ENCODE measurements at regions not wholly inside any gene's neighbourhood (a gene's known extent, or its start where the extent isn't known, plus 50 kb on each side); places are given as distances from the start of the nearest gene placed in this dataset.

DNA sequence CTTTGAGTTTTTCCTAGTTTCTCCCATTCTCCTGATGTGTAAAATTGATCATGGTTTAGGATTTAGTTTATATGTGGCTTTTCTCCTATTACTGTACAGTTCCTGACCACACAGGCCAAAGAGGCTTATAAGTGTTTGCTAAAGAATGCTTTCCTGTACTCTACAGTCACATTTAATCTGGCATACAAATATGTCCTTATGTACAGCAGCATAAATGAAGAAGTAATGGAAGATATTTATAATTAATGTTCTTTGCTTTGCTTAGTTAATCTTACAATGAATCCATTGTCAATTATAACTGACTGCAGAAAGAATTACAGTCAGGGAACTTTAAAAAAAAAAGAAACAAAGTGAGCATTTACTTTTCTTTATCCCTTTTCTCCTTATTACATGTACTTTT lies 293.9 kb downstream of the KCNC2 start:
- DNase-seq = peak; percentile 20

DNA sequence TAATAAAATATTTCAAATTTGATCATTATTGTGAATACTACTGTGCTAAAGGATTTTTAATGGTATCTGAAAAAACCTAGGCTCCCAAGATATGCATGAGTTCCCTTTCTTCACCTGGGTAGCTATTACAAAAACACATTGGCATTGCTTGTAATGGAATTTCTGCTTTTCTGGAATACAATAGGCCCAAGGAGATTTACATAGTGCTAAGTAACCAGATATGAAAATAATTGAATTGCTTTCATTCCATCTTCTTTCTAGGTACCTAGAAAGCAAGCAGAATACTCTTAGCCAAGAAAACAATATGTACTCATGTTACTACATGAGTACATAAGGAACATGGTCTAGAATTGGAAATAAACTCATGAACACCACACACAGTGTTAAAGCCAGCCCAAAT lies 291.9 kb downstream of the KCNC2 start:
- DNase-seq = no peak

DNA sequence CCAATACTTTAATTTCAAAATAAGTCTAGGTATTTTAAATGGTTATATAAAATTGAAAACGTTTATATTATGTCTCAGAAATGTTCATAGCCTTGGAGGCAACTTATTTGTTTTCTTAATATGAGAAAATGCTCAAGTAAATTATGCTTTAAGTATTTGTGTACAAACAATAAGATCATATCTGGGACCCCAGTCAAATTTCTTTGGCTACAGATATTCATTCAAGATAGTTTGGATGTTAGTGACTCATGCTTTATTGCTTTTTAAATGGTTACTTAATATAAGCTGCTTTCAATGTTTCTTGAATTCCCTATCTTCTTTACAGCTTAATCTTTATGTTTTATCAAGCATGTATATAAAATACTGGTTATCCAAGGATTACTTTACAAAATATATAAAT lies 291.3 kb downstream of the KCNC2 start:
- no peak for DNase-seq

DNA sequence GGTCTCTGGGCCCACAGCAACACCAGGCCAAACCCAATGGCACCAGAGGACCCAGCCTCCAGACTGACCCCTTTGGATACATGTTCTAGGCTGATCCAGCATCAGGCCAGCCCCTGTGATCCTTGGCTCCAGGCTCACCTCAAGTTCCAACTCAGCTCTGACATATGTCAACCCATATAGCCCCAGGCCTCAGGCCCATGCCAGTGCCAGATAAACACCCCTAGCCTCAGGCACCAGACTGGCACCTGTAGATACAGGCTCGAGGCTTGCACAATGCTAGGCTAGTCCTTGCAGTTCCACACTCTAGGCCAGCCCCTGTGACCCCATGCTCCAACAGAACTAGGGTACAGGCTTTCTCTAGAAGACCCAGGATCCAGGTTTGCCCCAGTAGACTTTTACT lies 287.5 kb downstream of the KCNC2 start:
- DNase-seq = no peak

DNA sequence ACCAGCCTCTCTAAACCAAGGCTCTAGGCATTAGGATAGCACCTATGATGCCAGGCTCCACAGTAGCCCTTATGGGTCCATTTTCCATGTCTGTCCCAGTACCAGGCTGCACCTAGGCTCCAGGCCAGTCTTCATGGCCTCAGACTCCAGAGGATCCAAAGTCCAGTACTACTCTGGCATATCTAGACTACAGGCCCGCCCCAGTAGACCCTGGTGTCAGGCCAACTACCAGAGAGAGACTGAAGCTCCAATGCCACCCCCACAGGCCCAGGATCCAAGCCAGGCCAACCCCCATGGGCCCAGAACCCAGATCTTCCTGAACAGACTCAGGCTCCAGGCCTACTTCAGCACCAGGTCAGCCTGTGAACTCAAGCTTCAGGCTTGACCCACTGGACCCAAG lies 287.0 kb downstream of the KCNC2 start:
- DNase-seq = no peak

DNA sequence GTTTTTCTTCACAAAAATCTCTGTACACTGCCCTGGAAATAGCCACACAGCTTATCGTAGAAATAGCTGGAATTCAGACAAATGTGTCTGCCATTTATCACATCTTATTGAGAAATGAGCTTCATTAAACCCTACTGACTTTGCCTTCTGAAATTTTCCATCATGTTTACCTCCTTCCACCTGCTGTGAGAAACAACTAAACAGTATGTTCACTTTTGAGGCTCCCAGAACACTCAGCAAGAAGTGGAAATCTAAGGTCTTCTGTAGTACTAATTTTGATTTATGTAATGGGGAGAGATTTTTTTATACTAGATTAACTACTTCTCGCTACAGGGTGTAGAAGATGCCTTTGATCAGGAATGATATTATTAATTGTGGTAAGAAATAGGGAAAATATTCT lies 268.0 kb downstream of the KCNC2 start:
- DNase-seq = no peak

DNA sequence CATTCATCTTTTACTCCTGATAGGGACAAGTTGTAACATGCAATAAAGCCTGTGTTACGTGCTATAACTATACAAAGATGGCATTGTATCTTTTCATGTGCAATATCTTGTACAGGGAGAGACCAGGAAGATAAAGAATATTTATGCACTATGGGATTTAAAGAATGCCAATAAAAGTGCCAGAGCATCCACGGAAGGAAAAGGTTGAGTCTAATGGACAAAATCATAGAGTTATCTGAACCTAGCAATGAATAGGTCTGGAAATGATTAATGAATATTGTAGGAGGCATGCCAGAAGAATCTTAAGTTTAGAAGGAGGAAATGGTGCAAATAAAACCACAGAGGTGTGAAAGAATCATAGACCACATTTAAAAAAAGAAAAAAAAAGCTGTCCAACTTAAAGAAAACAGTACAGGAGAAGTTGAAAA lies 263.9 kb downstream of the KCNC2 start:
- peak; percentile 10 for DNase-seq

DNA sequence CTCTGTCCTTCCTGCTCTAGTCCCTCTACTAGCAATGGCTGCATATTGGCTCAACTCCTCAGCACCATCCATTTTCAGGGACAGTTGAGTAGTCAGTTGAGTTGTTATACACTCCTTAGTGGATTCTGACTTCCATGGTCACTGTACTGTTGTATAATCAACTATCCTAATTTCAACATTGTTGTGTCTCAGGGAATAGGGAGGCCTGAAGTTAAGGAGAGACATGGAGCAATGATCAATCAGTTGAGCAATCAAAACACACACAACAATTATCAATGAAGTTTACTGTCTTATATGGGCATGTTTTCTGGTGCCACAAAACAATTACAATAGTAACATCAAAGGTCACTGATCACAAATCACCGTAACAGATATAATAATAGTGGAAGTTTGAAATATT lies 255.9 kb downstream of the KCNC2 start:
- DNase-seq = no peak

DNA sequence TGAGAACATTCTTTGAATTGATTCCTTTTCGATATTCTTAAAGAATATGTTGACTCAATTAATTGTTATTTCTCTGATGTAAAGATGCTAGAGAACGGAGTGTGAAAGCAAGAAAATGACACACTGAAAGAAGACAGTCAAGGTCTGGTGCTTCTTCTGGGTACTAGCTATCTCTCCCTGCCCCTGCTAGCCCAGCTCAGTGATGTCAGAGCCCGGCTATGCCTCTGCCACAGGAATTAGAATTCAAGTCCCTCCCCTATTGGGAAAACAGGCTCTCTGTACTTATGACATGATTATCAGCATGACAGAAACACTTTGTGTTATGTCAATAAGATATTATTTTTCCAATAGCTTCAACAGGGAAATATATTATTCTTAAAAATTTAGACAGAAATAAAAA lies 252.4 kb downstream of the KCNC2 start:
- DNase-seq = no peak

DNA sequence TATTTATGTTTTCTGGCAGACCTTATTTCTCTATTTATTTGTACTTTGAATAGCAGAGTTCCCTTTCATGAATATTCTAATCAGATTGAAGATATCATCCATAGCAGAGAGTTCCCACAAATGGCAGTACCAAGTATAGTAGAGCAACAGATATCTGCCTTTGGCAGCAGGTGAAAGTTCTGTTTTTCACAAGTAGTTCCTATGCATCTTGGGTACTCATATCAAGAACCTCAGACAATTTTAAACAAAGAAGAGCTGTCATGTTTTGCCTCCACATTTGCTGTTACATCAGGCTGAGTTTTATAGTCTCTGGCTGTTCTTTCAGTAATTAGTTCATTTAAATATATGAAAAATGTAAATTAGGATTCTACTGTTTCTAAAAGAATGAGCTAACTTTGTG lies 252.0 kb downstream of the KCNC2 start:
- DNase-seq = no peak

DNA sequence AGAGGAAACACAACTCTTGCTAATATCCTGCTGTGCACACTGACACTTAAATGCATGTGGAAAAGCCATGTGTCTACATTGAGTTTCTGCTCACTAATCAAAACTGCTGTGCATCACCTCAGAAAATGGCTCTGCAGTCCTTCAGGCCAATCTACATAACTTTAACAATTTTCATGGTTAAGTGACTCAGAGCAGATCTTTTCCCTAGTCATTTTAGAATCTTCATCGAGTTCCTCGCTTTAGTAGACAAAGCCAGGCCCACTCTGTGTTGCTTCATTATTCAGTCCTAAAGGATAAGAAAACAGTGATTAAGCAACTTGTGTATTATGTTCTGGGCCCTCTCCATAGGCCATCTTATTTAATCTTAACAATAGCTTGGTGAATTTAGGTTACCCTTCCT lies 250.0 kb downstream of the KCNC2 start:
- no peak for DNase-seq

DNA sequence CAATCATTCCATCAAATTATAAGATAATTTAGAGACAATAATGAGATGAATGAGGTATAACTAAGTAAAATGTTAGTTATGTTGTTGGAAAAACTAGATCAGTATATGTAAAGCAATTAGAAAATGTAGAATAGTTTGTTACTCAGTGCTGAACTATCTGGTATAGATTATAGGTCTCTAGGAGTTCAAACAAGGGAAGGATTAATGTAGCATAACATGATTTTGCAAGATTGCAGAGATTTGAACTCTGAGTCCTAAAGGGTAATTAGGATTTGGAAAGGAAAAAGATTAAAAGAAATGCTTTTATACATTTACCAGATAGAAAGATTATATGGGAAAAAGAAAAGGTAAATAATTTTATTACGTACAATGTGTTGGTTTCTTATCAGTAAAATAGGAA lies 246.3 kb downstream of the KCNC2 start:
- DNase-seq = no peak

DNA sequence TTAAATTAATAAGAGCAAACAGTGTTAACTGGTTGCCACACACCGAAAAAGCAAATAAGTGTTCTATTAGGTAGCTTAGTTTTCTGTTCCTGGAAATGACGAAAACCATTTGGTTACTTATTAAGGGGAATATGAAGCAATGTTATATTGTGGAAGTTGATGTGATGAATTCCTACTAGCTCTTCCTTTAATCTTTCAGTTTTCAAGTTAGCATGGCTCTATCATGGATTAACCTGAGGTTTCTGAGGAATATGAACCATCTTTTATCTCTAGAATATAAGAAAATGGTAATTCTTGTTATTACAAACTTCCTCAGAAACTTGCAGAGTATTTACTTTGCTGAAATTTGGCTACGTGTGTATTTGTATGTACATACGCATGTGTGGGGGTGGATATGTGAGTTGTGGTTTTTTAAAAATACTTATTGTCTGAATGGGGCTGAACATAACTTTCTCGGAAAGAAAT lies 245.7 kb downstream of the KCNC2 start:
- peak; percentile 18 for DNase-seq

DNA sequence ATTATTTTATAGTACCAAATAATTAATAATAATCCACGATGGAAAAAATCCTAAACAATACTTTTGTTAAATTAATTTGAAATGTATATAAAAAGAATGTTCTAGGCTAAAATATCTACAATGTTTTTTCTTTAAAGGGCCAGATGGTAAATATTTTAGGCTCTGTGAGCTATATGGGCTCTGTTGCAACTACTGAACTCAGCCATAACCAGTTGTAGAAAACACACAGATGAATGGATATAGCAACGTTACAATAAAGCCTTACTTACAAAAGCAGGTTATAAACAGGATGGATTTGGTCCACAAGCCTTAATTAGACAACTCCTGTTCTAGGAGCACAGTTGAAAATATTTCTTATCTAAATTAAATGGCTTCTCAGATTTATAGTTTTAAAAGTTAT lies 245.2 kb downstream of the KCNC2 start:
- no peak for DNase-seq

DNA sequence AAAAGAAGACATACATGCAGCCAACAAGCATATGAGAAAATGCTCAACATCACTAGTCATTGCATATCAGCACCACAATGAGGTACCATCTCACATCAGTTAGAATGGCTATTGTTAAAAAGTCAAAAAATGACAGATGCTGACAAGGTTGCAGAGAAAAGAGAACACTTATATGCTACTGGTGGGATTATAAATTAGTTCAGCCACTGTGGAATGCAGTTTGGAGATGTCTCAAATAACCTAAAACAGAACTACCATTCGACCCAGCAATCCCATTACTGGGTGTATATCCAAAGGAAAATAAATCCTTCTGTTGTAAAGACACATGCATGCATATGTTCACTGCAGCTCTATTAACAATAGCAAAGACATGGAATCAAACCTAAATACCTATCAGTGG lies 238.4 kb downstream of the KCNC2 start:
- DNase-seq = no peak

DNA sequence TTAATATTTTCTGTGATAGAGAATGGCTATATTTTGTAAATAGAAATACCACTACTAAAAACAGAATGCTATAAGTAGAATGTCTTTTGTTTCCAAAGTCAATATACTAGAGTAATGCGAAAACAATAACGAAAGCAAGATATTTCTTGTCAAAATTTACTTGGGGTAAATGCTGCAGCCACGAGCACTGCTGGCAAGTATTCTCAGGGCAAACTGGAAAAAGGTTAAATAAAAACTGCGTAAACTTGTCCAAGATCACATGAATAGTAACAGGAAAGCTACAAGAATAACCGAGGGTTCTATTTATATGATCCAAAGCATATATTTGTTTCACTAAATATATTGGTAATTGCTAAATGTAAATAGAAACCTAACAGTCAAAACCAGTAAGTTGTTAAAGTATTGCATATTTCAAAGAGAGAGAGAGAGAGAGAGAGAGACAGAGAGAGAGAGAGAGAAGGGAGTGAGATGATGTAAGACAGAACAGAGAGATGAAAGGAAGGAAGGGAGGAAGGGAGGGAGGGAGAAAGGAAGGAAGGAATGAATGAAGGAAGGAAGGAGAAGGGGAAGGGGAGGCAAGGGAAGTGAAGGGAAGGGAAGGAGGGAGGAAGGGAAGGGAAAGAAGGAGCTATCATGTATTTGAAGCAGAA lies 231.7 kb downstream of the KCNC2 start:
- no peak for DNase-seq

DNA sequence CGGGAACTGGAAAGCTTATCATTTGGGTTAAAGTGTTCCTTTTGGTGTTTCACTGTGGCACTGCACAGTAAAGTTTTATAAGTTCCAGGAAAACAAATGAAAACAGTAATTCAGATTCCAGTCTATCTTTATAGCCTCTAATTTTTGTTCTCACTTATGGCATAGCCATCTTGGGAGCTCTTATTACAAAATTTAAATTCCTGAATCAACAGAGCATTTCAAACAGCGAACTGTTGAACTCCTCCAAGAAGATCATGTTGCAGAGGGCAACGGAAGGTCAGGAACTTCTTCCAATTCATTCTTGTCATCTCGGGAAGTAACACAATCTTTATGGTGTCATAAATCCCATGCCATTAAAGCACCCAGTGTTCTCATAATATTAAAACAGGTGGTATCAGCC lies 229.1 kb downstream of the KCNC2 start:
- DNase-seq = no peak

DNA sequence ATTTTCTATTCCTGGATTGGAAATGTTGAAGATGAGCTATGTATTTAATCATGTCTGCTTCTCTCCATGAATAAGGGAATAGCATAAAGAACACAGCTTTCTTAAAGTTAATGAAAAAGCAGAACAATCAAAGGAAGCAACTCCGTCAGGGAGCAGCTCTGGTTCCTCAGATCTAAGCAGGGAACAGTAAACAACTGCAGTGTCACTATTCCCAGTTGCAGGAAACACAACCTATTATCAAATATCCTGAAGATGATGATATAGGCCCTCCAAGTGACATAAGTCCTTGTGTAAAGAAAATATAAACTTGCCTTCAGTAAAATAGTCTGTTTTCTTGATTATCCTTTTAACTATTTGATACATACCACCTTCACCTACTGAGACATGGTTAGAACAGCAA lies 228.1 kb downstream of the KCNC2 start:
- DNase-seq = no peak

DNA sequence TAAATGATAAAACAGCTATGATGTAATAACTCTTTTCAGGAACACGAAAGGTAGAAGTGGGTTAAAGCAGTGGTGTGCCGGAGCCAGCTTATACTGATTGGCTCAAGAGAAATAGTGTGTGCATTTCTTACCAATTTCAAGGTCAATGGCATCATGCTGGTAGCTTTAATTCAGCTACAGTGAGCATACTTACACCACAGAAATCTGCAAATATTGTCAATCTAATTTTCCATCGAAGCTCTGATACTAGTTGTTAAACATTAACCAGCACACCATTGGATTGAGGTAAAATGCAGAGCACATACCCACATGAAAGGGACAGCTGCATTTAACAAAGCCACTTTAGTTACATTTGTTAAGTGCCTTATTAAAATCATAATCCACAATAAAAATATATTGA lies 225.7 kb downstream of the KCNC2 start:
- peak; percentile 82 for DNase-seq

DNA sequence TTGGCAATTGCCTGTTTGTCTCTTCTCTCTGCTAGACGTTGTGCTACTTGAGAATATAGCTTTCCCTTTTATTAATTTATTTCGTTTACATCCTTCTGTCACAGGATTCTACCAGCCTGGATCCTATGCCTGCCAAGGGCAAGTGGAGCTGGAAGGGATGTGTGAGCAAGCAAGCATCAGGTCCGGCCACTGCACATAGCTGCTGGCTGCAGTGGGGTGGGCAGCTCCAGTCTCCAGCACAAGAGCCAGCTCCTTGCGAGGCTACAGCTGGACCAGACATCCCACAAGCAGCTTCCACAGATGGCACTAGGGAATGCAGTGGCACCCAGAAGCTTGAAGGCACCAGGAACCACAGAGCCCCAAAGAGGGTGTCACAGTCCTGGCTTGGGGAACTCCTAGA lies 225.0 kb downstream of the KCNC2 start:
- DNase-seq = peak; percentile 59

DNA sequence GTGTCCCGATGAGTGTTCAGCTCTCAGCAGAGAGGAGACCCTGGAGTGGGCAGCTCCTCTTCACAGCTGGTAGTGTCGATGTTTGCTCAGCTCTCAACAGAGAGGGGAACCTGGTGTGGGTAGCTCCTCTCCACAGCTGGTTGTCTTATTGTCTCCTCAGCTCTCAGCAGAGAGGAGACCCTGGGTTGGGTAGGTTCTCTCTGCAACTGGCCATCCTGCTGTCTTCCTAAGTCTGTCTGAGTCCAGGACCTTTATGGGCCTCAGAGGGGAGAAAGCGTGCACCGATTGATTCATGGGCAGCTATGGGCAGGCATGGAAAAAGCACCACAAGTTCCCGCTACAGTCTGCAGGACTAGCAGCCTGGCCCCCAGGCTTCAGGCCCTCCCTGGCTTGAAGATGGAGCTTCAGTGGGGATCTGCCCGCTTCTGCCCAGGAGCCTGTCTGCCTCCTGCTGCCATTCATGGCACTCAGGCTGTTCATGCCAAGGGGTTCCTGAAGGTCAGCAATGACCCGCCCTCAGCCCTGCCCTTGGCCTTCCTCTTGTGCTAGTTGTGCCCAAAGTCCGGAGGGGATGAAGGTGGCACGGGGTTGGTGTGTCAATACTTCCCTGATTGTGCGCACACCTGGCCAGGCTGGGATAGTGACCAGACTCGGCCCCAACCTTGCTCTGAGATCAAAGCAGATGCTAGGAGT lies 224.2 kb downstream of the KCNC2 start:
- peak; percentile 84 for DNase-seq

DNA sequence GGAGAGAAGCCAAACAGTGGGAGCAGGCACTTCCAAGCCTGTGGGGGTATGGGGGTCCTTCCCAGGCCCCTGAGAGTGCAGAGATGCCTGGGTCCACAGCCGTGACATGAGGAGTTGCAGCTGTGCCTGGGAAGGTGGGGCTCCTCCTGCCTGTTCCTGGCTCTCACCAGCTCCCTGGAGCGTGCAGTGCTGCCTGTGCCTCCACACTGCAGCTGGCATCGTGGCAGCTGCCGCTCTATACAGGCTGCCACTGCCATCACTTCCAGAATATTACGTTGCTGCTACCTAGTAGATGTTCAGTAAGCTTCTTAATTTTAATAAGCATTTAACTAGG lies 223.7 kb downstream of the KCNC2 start:
- peak; percentile 88 for DNase-seq

DNA sequence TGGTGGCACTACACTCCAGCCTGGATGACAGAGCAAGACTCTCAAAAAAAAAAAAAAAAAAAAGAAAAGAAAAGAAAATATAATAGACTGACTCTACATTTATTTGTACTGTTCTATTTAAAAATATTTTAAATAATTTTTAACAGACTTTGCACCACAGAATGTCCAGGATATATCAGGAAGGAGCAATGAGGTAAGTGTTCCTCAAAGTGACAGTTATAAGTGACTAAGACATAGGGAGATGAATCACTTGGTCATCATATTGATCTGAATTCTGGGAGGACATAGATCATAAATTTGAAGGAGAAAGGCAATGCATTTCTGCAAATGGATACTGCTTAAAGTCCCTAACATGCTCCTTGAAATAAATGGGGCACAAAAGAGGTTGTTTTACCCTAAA lies 221.5 kb downstream of the KCNC2 start:
- DNase-seq = peak; percentile 13
